ENCODE measurements at regions not wholly inside any gene's neighbourhood (a gene's known extent, or its start where the extent isn't known, plus 50 kb on each side); places are given as distances from the start of the nearest gene placed in this dataset.

- TF ChIP-seq POLR2AphosphoS5 (IDR thresholded peaks at IDR 0.05; ENCODE audit: insufficient read depth, low read depth, low read length): no peak
- no peak for TF ChIP-seq POLR2A (IDR thresholded peaks at IDR 0.05; ENCODE audit: low read depth, low read length)
- TF ChIP-seq CTCF (IDR thresholded peaks at IDR 0.05; ENCODE audit: extremely low read depth in 1 of 2, insufficient read depth in 1 of 2, low read depth in 1 of 2, low read length in 2 of 2): no peak
Observed at GRCh38 chr15:61319892-61320291, 90.8 kb upstream of the RORA start.
